NCI-H1105 (cell line): ENCODE measurements at regions not wholly inside any gene's neighbourhood (a gene's known extent, or its start where the extent isn't known, plus 50 kb on each side); places are given as distances from the start of the nearest gene placed in this dataset.
"Not testable (repeated sequence)": the region's sequence is repeated elsewhere in the genome, so short reads cannot be mapped to it uniquely, and the experiment has no call there.

ENCODE experiments used
- DNase-seq: peaks from one replicate; lab custom pipeline; 2025; lab: John Stamatoyannopoulos, UW

- DNase-seq = no peak
Measured at GRCh38 chr2:83967854-83968253, 491.2 kb downstream of the SUCLG1 start.

GRCh38 chr2:83966946-83967345, 492.1 kb downstream of the SUCLG1 start:
- not testable (repeated sequence) for DNase-seq

- DNase-seq = no peak
Measured at GRCh38 chr2:83961512-83961911, 497.6 kb downstream of the SUCLG1 start.

- no peak for DNase-seq
Measured at GRCh38 chr2:83960371-83960770, 498.7 kb downstream of the SUCLG1 start.

GRCh38 chr2:83959266-83959665, 499.8 kb downstream of the SUCLG1 start:
- DNase-seq = no peak

GRCh38 chr2:83956991-83957390, 502.1 kb downstream of the SUCLG1 start:
- DNase-seq = no peak

- no peak for DNase-seq
Measured at GRCh38 chr2:83953697-83954096, 505.4 kb downstream of the SUCLG1 start.

GRCh38 chr2:83951378-83951947, 507.6 kb downstream of the SUCLG1 start:
- DNase-seq = no peak

- no peak for DNase-seq
Measured at GRCh38 chr2:83949361-83949760, 509.7 kb downstream of the SUCLG1 start.

GRCh38 chr2:83944191-83944590, 514.9 kb downstream of the SUCLG1 start:
- no peak for DNase-seq

GRCh38 chr2:83943265-83943664, 515.8 kb downstream of the SUCLG1 start:
- DNase-seq = no peak

- DNase-seq = no peak
Measured at GRCh38 chr2:83941886-83942285, 517.2 kb downstream of the SUCLG1 start.

GRCh38 chr2:83933749-83934148, 525.3 kb downstream of the SUCLG1 start:
- DNase-seq = no peak

GRCh38 chr2:83923531-83923930, 535.5 kb downstream of the SUCLG1 start:
- no peak for DNase-seq

GRCh38 chr2:83916559-83916958, 542.5 kb downstream of the SUCLG1 start:
- DNase-seq = no peak

GRCh38 chr2:83915381-83915780, 543.7 kb downstream of the SUCLG1 start:
- DNase-seq = no peak

GRCh38 chr2:83908750-83909149, 550.3 kb downstream of the SUCLG1 start:
- no peak for DNase-seq

- no peak for DNase-seq
Measured at GRCh38 chr2:83901317-83901716, 557.8 kb downstream of the SUCLG1 start.

- no peak for DNase-seq
Measured at GRCh38 chr2:83900862-83901261, 558.2 kb downstream of the SUCLG1 start.

GRCh38 chr2:83899271-83899670, 559.8 kb downstream of the SUCLG1 start:
- DNase-seq = no peak

- no peak for DNase-seq
Measured at GRCh38 chr2:83894976-83895375, 564.1 kb downstream of the SUCLG1 start.

- DNase-seq = no peak
Measured at GRCh38 chr2:83887757-83888156, 571.3 kb downstream of the SUCLG1 start.

- DNase-seq = no peak
Measured at GRCh38 chr2:83879127-83879526, 580.0 kb downstream of the SUCLG1 start.

GRCh38 chr2:83877261-83877660, 581.8 kb downstream of the SUCLG1 start:
- not testable (repeated sequence) for DNase-seq
